Right lobe of liver (tissue), 6 donors: ENCODE measurements at regions not wholly inside any gene's neighbourhood (a gene's known extent, or its start where the extent isn't known, plus 50 kb on each side); places are given as distances from the start of the nearest gene placed in this dataset.

Experiments used
- ATAC-seq, 4 donors: fragments of 200-7000 bp; cut with Tn5 transposase; one replicate each; pipeline ENCODE4 v1.9.1; 2020; ENCODE audit warnings: mild to moderate bottlenecking in 4 of 4, moderate library complexity in 4 of 4
- DNase-seq, 3 donors: peaks; one replicate each; pipeline ENCODE4 v3.0.0-alpha.2; 2020
- H3K27ac ChIP-seq, 3 donors: fragments of 200-600 bp; one replicate each; pipeline ENCODE4 v1.8.0; 2022
- H3K27me3 ChIP-seq, 2 donors: fragments of 200-600 bp; one replicate each; pipeline ENCODE4 v1.8.0; 2022
- H3K36me3 ChIP-seq, 4 donors: fragments of 200-600 bp; sonication (generic) in 1 of 4; one replicate each; pipeline versions ENCODE4 v1.5.1 to v1.8.0; 2017 to 2022; ENCODE audit warnings: control low read depth in 1 of 4
- H3K4me1 ChIP-seq, 4 donors: fragments of 200-600 bp; sonication (generic) in 1 of 4; one replicate each; pipeline versions ENCODE4 v1.5.1 to v1.8.0; 2017 to 2022; ENCODE audit warnings: control low read depth in 1 of 4
- H3K4me3 ChIP-seq, 3 donors: fragments of 200-600 bp; one replicate each; pipeline ENCODE4 v1.8.0; 2022
- H3K9me3 ChIP-seq, 4 donors: fragments of 200-600 bp; sonication (generic) in 1 of 4; one replicate each; pipeline versions ENCODE4 v1.5.1 to v1.8.0; 2017 to 2022; ENCODE audit warnings: control low read depth in 1 of 4
- CTCF ChIP-seq, 4 donors: fragments of 200-600 bp in 3 of 4; fragments of 450-650 bp in 1 of 4; IDR thresholded peaks; one replicate each; pipeline versions ENCODE4 v1.5.1 to v1.8.0; 2016 to 2022; ENCODE audit warnings: antibody characterized with exemption in 4 of 4, mild to moderate bottlenecking in 2 of 4
- POLR2A ChIP-seq: fragments of 450-650 bp; IDR thresholded peaks from one replicate; pipeline ENCODE4 v1.6.1; 2017; ENCODE audit warnings: antibody characterized with exemption, mild to moderate bottlenecking
- WGBS: methylation state at CpG from one replicate; pipeline ENCODE4 v1.1.6; 2018; ENCODE audit warnings: low coverage, low lambda C conversion rate; ENCODE audit not compliant: insufficient coverage; ENCODE audit errors: missing lambda C conversion rate; 5-methylcytosine and 5-hydroxymethylcytosine counted together
- intact Hi-C, 2 donors: fragments of 100-400 bp; cut with DNase I; formaldehyde crosslinking; loops; one replicate each; pipeline versions ENCODE4 v1.11.2 to v1.14.1; 2022
- donor health status: DM: no; HTN: yes; CAD: no.
- donor health status: DM: no; HTN: no; CAD: no.
- donor health status: DM: no; HTN: no; CAD: no.
- donor health status: DM: no; HTN: yes; CAD: no.
- donor health status: DM: no; HTN: yes; CAD: no.

- Histone ChIP-seq H3K4me1 (no peaks in the 10 kb centered on the region), H3K9me3 (no peaks in the 10 kb centered on the region), H3K27ac (no peak overlapping the region), H3K4me3 (no peak overlapping the region), H3K27me3 (no peaks in the 10 kb centered on the region), H3K36me3 (no peaks in the 10 kb centered on the region)
- intact Hi-C loops = no loop called here
- ATAC-seq = no peak
- TF ChIP-seq POLR2A = no peak
- TF ChIP-seq CTCF (IDR thresholded peaks at IDR 0.05) = no peak
- no peak for DNase-seq
- 85% methylated on average over 5 of the region's 5 CpGs for WGBS
These were observed 278.9 kb upstream of the GATB start for GRCh38 chr4:152039691-152040090.

GRCh38 chr4:152039023-152039481 lies 278.2 kb upstream of the GATB start:
- Histone ChIP-seq H3K27ac (no peak overlapping the region), H3K4me3 (no peak overlapping the region), H3K9me3 (no peaks in the 10 kb centered on the region), H3K27me3 (no peaks in the 10 kb centered on the region), H3K36me3 (no peaks in the 10 kb centered on the region), H3K4me1 (no peaks in the 10 kb centered on the region)
- ATAC-seq (no peak), DNase-seq (no peak)
- 78% methylated on average over 9 of the region's 11 CpGs for WGBS
- no peak for TF ChIP-seq CTCF (IDR thresholded peaks at IDR 0.05)
- no peak for TF ChIP-seq POLR2A
- intact Hi-C loops = no loop called here

GRCh38 chr4:152038238-152038637 lies 277.4 kb upstream of the GATB start:
- Histone ChIP-seq H3K4me3 (no peak overlapping the region), H3K27ac (no peak overlapping the region)
- WGBS = 56% methylated on average over 3 of the region's 3 CpGs

GRCh38 chr4:152037435-152037834 lies 276.6 kb upstream of the GATB start:
- DNase-seq = no peak
- Histone ChIP-seq H3K4me3 (no peak overlapping the region), H3K36me3 (no peaks in the 10 kb centered on the region), H3K27ac (no peak overlapping the region), H3K27me3 (no peaks in the 10 kb centered on the region), H3K9me3 (no peaks in the 10 kb centered on the region), H3K4me1 (no peaks in the 10 kb centered on the region)
- intact Hi-C loops = no loop called here
- WGBS = 86% methylated on average over 1 of the region's 1 CpG
- no peak for TF ChIP-seq POLR2A
- no peak for TF ChIP-seq CTCF (IDR thresholded peaks at IDR 0.05)
- no peak for ATAC-seq

More at GRCh38 chr4:152038238-152038637, 277.4 kb upstream of the GATB start:
- H3K27me3 ChIP-seq = no peaks in the 10 kb centered on the region
- DNase-seq (no peak), ATAC-seq (no peak)
- H3K36me3 ChIP-seq = no peaks in the 10 kb centered on the region
- H3K9me3 ChIP-seq = no peaks in the 10 kb centered on the region
- TF ChIP-seq POLR2A (no peak), CTCF (IDR thresholded peaks at IDR 0.05) (no peak)
- intact Hi-C loops = no loop called here
- H3K4me1 ChIP-seq = no peaks in the 10 kb centered on the region

GRCh38 chr4:152033621-152034020 lies 272.8 kb upstream of the GATB start:
- DNase-seq (no peak), ATAC-seq (no peak)
- Histone ChIP-seq H3K36me3 (no peaks in the 10 kb centered on the region), H3K27me3 (no peaks in the 10 kb centered on the region), H3K4me1 (no peaks in the 10 kb centered on the region), H3K9me3 (no peaks in the 10 kb centered on the region), H3K4me3 (no peak overlapping the region), H3K27ac (no peak overlapping the region)
- intact Hi-C loops = no loop called here
- TF ChIP-seq CTCF (IDR thresholded peaks at IDR 0.05) (no peak), POLR2A (no peak)
- 67% methylated on average over 6 of the region's 6 CpGs for WGBS
